ENCODE measurements at regions not wholly inside any gene's neighbourhood (a gene's known extent, or its start where the extent isn't known, plus 50 kb on each side); places are given as distances from the start of the nearest gene placed in this dataset.

- TF ChIP-seq, protein P1, sequence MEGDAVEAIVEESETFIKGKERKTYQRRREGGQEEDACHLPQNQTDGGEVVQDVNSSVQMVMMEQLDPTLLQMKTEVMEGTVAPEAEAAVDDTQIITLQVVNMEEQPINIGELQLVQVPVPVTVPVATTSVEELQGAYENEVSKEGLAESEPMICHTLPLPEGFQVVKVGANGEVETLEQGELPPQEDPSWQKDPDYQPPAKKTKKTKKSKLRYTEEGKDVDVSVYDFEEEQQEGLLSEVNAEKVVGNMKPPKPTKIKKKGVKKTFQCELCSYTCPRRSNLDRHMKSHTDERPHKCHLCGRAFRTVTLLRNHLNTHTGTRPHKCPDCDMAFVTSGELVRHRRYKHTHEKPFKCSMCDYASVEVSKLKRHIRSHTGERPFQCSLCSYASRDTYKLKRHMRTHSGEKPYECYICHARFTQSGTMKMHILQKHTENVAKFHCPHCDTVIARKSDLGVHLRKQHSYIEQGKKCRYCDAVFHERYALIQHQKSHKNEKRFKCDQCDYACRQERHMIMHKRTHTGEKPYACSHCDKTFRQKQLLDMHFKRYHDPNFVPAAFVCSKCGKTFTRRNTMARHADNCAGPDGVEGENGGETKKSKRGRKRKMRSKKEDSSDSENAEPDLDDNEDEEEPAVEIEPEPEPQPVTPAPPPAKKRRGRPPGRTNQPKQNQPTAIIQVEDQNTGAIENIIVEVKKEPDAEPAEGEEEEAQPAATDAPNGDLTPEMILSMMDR (IDR thresholded peaks at IDR 0.05), result no peak
- TF ChIP-seq POLR2AphosphoS5 (IDR thresholded peaks at IDR 0.05), result no peak
Observed at GRCh38 chr6:168215121-168215808, 104.3 kb downstream of the DACT2 start.
